Adrenal gland (tissue), 9 donors: ENCODE measurements at regions not wholly inside any gene's neighbourhood (a gene's known extent, or its start where the extent isn't known, plus 50 kb on each side); places are given as distances from the start of the nearest gene placed in this dataset.

ENCODE experiments used
- DNase-seq, 7 donors: peaks; one replicate each; pipeline ENCODE4 v3.0.0-alpha.2; 2019 to 2020
- H3K27ac ChIP-seq, 5 donors: fragments of 200-600 bp; sonication (generic) in 4 of 5; 1 replicate in 3 of 5; 2 replicates in 2 of 5; pipeline versions ENCODE4 v1.5.1 to v1.8.0; 2016 to 2020; ENCODE audit warnings: mild to moderate bottlenecking in 1 of 5
- H3K27me3 ChIP-seq: fragments of 200-600 bp; 2 replicates; pipeline ENCODE4 v1.8.0; 2021
- H3K36me3 ChIP-seq, 2 donors: fragments of 200-600 bp; replicated peaks in 1 of 2; 1 replicate in 1 of 2; 2 replicates in 1 of 2; pipeline versions ENCODE4 v1.5.1 to v1.8.0; 2018 to 2022
- H3K4me1 ChIP-seq, 2 donors: fragments of 200-600 bp; replicated peaks in 1 of 2; 1 replicate in 1 of 2; 2 replicates in 1 of 2; pipeline versions ENCODE4 v1.5.1 to v1.8.0; 2018 to 2021
- H3K4me3 ChIP-seq, 4 donors: fragments of 200-600 bp; sonication (generic) in 3 of 4; one replicate each; pipeline ENCODE4 v1.5.1; 2016 to 2018
- H3K9me3 ChIP-seq, 3 donors: fragments of 200-600 bp; sonication (generic) in 1 of 3; replicated peaks in 1 of 3; 1 replicate in 2 of 3; 2 replicates in 1 of 3; pipeline versions ENCODE4 v1.5.1 to v1.8.0; 2016 to 2021
- POLR2A ChIP-seq, 2 donors: fragments of 450-650 bp; IDR thresholded peaks; one replicate each; pipeline ENCODE4 v1.6.1; 2017; ENCODE audit warnings: antibody characterized with exemption in 2 of 2, mild to moderate bottlenecking in 2 of 2, moderate library complexity in 1 of 2
- WGBS, 4 donors: extraction: QIAGEN DNeasy Blood & Tissue Kit in 2 of 4; methylation state at CpG; one replicate each; pipeline versions ENCODE4 v1.1.5 to v1.1.7; 2013 to 2017; 5-methylcytosine and 5-hydroxymethylcytosine counted together
- intact Hi-C, 2 donors: fragments of 100-400 bp; cut with DNase I; formaldehyde crosslinking; loops; one replicate each; pipeline versions ENCODE4 v1.14.1 to v1.15.0; 2022 to 2023
- TF ChIP-seq, protein P1 (sequence below), 6 experiments: fragments of 450-650 bp in 4 of 6; fragments of 200-600 bp in 2 of 6; sonication (generic) in 1 of 6; IDR thresholded peaks; 1 replicate in 5 of 6; 2 replicates in 1 of 6; pipeline versions ENCODE4 v1.5.1 to v1.8.0; 2016 to 2021; ENCODE audit warnings: antibody characterized with exemption in 6 of 6, mild to moderate bottlenecking in 2 of 6, moderate library complexity in 1 of 6
- donor health status: healthy with polysubstance abuse.
- donor health status: Bipolar disorder and iron deficiency.
- donor health status: DM: yes; HTN: yes; CAD: no.
- donor health status: DM: no; HTN: no; CAD: no.
- donor health status: DM: no; HTN: no; CAD: no.

DNA sequence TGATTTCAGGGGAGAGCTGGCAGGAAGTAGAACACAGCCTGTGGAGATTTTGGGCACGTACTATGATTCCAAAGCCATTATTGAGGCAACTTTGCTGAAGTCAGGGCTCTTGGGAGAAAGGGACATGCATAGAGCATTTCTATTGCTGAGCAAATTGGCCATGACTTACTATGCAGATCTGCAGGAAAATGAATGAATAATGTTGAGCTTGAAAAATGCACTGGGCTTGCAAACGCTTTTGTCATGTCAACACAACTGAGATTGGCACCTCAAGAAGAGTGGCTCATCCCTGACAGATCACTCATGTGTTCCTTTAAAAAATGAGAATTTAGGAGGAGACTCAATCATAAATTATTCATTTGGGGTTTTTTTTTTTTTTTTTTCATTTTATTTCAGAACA, 230.5 kb downstream of the MBD2 start:
- Histone ChIP-seq H3K27ac (no peak overlapping the region), H3K4me3 (no peak overlapping the region), H3K9me3 (no peaks in the 10 kb centered on the region), H3K36me3 (no peaks in the 10 kb centered on the region), H3K4me1 (no peaks in the 10 kb centered on the region), H3K27me3 (no peaks in the 10 kb centered on the region)
- DNase-seq, result no peak
- no peak for TF ChIP-seq POLR2A (IDR thresholded peaks at IDR 0.05)
- TF ChIP-seq, protein P1, sequence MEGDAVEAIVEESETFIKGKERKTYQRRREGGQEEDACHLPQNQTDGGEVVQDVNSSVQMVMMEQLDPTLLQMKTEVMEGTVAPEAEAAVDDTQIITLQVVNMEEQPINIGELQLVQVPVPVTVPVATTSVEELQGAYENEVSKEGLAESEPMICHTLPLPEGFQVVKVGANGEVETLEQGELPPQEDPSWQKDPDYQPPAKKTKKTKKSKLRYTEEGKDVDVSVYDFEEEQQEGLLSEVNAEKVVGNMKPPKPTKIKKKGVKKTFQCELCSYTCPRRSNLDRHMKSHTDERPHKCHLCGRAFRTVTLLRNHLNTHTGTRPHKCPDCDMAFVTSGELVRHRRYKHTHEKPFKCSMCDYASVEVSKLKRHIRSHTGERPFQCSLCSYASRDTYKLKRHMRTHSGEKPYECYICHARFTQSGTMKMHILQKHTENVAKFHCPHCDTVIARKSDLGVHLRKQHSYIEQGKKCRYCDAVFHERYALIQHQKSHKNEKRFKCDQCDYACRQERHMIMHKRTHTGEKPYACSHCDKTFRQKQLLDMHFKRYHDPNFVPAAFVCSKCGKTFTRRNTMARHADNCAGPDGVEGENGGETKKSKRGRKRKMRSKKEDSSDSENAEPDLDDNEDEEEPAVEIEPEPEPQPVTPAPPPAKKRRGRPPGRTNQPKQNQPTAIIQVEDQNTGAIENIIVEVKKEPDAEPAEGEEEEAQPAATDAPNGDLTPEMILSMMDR (IDR thresholded peaks at IDR 0.05), result no peak
- WGBS, 4 donors, result 59 to 76% (median 66%) methylated on average over 2 of the region's 2 CpGs
- intact Hi-C loops, result no loop called here

DNA sequence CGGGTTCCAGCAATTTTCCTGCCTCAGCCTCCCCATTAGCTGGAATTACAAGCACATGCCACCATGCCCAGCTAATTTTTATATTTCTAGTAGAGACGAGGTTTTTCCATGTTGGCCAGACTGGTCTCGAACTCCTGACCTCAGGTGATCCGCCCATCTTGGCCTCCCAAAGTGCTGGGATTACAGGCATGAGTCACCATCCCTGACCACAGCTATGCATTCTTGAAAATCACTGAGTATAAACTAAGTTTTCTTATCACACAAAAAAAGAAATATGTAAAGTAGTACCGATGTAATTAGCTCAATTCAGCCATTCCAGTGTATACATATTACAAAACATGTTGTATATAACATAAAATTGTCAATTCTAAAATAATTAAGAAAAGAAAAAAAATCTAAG, 232.7 kb downstream of the MBD2 start:
- Histone ChIP-seq H3K9me3 (no peaks in the 10 kb centered on the region), H3K27ac (no peak overlapping the region), H3K4me1 (no peaks in the 10 kb centered on the region), H3K36me3 (no peaks in the 10 kb centered on the region), H3K27me3 (no peaks in the 10 kb centered on the region), H3K4me3 (no peak overlapping the region)
- WGBS, 4 donors, result 75 to 88% (median 84%) methylated on average over 5 of the region's 5 CpGs
- DNase-seq, result no peak
- intact Hi-C loops, result no loop called here
- TF ChIP-seq POLR2A (IDR thresholded peaks at IDR 0.05), result no peak
- TF ChIP-seq, protein P1 (IDR thresholded peaks at IDR 0.05), result no peak

DNA sequence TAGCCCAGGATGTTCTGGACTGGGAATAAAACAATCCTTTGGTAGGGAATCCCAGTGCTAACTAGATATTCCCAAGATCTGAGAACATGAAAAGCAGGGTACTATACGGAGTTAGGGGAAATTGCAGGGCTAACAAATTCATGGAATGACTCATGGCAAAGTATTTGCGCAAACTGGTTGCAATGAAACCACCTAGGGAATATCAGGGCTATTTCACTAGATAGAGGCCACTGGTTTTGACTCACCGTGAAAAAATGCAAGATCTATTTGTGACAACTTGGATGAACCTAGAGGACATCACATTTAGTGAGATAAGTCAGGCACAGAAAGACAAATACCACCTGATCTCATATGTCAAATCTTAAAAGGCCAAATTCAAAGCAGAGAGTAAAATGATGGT, 233.3 kb downstream of the MBD2 start:
- no peaks in the 10 kb centered on the region for H3K27me3 ChIP-seq
- TF ChIP-seq POLR2A (IDR thresholded peaks at IDR 0.05), result no peak
- TF ChIP-seq, protein P1 (IDR thresholded peaks at IDR 0.05), result no peak
- DNase-seq, result no peak
- H3K36me3 ChIP-seq, result no peaks in the 10 kb centered on the region
- 68 to 80% (median 72%) methylated on average over 3 of the region's 3 CpGs for WGBS, 4 donors
- intact Hi-C loops, result no loop called here
- H3K4me1 ChIP-seq, result no peaks in the 10 kb centered on the region
- no peak overlapping the region for H3K27ac ChIP-seq
- H3K4me3 ChIP-seq, result no peak overlapping the region
- no peaks in the 10 kb centered on the region for H3K9me3 ChIP-seq

DNA sequence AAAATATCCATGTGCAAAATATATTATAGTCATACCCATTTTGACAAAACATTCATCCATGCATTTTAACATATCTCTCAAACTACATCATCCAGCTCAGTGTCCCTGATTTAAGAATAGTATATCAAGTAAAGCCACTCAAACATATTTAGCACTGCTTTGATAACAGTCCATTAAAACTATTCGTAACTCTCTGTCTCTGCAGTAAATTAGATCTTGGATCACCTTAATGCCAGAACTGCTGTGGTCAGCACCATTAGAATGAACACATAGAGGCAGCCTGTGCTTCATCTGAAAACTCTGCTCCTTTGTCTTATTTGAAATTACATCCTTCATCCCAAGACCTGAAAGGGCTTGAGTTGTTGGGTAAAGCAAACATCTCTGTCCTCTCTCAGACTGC, 234.0 kb downstream of the MBD2 start:
- DNase-seq, result no peak
- intact Hi-C loops, result no loop called here
- no peak overlapping the region for H3K27ac ChIP-seq
- H3K4me3 ChIP-seq, result no peak overlapping the region
- no peaks in the 10 kb centered on the region for H3K27me3 ChIP-seq
- WGBS, 4 donors, result 56 to 72% (median 69%) methylated on average over 1 of the region's 1 CpG
- no peaks in the 10 kb centered on the region for H3K4me1 ChIP-seq
- no peaks in the 10 kb centered on the region for H3K36me3 ChIP-seq
- TF ChIP-seq, protein P1 (IDR thresholded peaks at IDR 0.05), result no peak
- TF ChIP-seq POLR2A (IDR thresholded peaks at IDR 0.05), result no peak
- no peaks in the 10 kb centered on the region for H3K9me3 ChIP-seq
